OCI-LY7 (cell line): ENCODE measurements at regions not wholly inside any gene's neighbourhood (a gene's known extent, or its start where the extent isn't known, plus 50 kb on each side); places are given as distances from the start of the nearest gene placed in this dataset.

Experiments used
- EZH2phosphoT487 ChIP-seq: fragments of 200-600 bp; sonication (generic); IDR thresholded peaks from 2 replicates; pipeline ENCODE4 v1.6.1; 2018; ENCODE audit warnings: low read depth, borderline replicate concordance, mild to moderate bottlenecking, mixed run types, antibody characterized with exemption, low read length, moderate library complexity, mixed read lengths
- TF ChIP-seq, protein P1 (sequence below): fragments of 200-600 bp; sonication (generic); conservative IDR thresholded peaks from 2 replicates; pipeline ENCODE4 v1.5.1; 2014; ENCODE audit warnings: mild to moderate bottlenecking, antibody characterized with exemption, low read length, moderate library complexity, mixed read lengths

- TF ChIP-seq, protein P1, sequence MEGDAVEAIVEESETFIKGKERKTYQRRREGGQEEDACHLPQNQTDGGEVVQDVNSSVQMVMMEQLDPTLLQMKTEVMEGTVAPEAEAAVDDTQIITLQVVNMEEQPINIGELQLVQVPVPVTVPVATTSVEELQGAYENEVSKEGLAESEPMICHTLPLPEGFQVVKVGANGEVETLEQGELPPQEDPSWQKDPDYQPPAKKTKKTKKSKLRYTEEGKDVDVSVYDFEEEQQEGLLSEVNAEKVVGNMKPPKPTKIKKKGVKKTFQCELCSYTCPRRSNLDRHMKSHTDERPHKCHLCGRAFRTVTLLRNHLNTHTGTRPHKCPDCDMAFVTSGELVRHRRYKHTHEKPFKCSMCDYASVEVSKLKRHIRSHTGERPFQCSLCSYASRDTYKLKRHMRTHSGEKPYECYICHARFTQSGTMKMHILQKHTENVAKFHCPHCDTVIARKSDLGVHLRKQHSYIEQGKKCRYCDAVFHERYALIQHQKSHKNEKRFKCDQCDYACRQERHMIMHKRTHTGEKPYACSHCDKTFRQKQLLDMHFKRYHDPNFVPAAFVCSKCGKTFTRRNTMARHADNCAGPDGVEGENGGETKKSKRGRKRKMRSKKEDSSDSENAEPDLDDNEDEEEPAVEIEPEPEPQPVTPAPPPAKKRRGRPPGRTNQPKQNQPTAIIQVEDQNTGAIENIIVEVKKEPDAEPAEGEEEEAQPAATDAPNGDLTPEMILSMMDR, result no peak
- TF ChIP-seq EZH2phosphoT487, result no peak
Observed at GRCh38 chr13:76579701-76580100, 306.5 kb downstream of the KCTD12 start.
